GM21367 (cell line): ENCODE measurements at regions not wholly inside any gene's neighbourhood (a gene's known extent, or its start where the extent isn't known, plus 50 kb on each side); places are given as distances from the start of the nearest gene placed in this dataset.
A peak's percentile ranks its signal among the peaks of the same experiment; 100 is the strongest.
"Not testable (repeated sequence)": the region's sequence is repeated elsewhere in the genome, so short reads cannot be mapped to it uniquely, and the experiment has no call there.

ENCODE experiments used
- ATAC-seq: cut with Tn5 transposase; IDR thresholded peaks from one replicate; pipeline ENCODE4 v1.9.1; 2021; ENCODE audit not compliant: unreplicated experiment

DNA sequence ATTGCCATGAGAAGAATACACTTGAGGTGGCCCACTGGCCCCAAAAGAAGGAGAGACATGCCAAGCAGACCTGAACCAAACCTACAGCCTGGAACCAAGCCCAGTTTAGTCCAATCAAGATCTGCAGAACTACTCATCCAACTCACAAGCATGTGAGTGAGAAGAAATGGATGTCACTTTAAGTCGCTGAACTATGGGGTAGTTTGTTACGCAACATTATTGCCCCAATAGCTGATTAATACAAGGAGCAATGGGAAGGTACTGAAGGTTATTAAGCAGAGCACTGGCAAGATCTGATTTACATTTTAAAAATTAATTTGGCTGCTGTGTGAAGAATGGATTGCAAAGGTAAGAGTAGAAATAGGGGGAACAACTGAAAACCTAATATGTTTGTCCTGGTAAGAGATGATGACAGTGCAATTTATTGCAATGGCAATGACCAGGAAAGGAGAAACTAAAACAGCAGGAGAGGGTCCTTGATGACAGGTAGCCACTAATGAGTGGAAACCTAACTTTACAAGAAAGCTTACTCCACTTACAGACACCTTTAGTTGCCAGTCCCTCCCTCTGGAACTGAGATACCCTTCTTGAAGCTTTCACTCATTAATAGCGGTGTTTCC is 132.9 kb upstream of the GRIA1 start:
- ATAC-seq: no peak

DNA sequence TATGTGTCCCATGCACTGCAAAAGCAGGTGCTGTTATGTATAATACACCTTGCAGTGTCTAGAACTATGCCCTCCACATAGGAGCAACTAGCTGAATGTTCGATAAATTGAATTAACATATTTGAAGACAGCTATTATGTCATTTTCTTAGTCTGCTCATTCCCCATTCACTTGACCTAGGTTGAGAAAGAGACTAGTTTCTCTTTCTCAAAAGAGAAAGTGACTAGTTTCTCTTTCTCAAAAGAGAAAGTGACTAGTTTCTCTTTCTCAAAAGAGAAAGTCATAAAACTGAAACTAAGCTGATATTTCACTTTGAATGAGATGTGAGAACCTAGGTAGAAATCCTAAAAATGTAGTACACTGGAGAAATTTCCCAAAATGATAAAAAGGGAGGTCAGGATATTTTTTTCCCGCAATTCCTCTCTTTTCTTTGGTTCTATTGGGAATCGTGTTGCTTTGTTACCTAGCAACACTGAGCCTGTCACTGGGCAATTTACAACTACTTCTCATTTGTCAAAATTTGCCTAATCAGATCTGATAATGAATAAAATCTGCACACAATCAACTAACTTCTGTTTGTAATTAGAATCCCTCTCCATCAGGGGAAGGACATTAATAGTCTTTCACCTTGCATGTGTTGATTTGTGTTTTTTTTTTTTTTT is 132.0 kb upstream of the GRIA1 start:
- ATAC-seq: peak; percentile 89

DNA sequence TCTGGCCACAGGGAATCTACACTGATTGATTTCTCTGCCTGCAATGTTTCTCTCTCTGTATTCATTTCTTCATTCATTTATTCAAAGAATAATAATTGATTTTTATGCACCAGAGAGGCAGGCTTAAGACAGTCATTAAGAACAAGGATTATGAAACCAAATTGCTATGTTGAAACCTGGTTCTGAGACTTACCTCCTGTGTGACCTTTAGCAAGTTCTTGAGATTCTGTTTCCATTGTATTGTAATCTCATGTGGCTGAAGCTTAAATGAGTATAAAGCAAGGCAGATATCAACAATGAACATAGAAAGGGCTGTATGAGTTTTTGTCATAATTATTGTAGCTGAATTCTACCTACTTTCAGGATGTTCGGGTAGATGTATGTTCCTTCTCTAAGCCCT is 129.6 kb upstream of the GRIA1 start:
- ATAC-seq: no peak

DNA sequence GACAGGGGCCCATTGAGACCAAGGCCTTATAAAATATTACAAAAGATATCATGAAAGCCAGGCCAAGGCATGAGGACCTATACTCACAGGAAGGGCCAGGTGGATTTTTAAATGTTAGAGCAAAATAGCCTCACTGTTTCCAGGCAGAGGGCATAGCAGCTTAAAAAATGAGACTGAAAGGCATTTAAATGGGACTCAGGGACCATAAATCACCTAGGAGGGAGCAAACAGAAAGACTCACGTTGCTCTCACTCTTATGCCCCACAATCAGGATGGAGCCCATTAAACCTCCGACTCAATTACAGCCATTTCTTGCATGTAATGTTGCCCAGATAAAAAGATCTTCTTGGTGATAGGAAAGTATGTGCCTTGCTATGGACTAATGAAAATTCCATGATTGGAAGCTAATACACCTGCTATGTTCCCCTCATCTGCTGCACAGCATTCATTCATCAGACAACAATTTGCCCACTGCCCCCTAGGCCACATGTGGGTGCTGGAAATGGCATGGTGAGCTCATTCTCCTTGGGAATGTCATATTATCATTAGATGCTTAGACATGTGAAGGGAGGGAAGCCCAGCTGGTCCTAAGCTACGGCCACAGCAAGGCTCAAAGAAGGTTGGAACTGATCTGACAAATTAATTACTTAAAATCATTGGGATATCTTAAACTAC is 128.6 kb upstream of the GRIA1 start:
- ATAC-seq: no peak

DNA sequence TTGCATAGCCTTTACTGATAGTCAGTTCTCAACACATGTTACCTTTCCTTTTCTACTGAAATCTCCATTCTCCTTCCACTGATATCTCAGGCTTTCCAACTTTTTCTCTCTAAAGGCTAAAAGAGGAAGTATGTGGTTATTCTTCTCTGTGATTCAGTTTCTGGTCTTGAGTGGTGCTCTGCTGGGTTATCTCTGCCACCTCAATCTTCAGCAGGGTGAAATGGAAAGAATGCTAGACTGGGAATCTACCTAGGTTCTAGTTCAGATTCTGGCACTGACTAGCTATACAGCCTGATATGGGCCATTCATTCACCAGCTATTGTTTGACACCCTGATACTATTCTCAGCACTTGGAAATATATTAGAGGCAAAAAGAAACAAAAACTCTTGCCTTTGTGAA is 124.9 kb upstream of the GRIA1 start:
- ATAC-seq: peak; percentile 80

DNA sequence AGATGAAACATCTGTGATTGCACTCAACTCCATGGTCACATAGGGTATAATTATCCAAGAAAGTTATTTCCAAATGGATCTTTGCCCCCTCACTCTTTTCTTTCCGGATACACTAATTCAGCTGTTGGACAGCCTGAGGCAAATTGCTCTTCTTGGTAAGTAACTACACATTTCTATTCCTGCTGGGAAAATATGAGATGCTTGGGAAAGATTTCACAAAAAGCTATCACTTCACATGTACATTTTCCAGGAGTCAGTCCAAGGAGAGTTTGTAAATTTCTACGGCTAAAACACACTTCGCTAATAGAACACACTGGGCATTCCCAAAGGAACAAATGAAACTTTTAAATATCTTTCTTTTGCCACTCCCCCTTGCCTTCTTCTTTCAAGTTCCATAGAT is 123.0 kb upstream of the GRIA1 start:
- ATAC-seq: no peak

DNA sequence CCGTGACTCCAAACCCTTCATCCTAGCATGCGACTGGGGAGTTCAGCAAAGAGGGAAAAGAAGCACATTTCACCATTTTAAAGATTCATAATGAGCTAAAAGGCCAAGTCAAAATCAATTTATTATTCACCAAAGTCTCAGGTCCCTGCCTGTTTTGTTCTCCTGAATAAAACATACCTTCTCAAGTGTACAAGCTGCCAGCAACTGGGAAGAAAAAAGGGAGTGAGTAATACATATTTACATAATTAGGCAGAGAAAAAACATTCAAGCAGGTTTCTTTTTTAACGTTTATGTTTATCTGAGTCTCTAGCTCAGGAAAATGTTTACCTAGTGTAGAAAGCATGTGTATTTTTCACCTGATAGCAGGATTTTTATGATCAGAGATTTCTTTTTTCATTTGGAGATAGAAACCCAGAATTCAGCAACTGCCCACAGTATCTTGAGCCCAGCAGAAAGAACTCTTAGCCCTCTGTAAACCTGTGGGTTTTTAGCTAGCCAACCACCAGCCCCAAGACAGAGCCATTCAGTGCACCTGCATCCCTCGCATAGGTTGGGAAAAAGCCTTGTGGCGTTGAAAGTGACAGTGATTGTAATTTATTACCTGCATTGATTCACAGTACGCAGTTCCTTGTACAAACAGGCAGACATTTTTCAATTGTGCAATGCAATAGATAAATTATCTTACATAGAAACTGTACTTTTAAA is 117.9 kb upstream of the GRIA1 start:
- no peak for ATAC-seq

DNA sequence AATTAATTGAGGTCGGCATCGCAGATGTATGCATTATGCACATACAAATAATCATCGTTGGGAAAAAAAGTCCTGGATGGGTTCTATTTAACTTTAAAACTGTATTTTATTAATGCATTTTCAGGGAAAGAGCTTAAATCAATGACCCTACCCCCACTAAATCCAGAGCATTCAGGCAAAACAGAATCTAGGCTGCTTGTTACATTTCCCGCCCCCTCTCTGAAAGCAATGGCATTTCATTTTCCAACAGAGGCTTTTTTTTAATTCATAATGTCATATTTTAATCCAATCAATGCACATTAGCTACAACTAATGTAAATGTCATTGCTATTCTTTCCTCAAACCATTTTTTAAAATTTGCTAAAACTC is 117.4 kb upstream of the GRIA1 start:
- ATAC-seq: no peak

DNA sequence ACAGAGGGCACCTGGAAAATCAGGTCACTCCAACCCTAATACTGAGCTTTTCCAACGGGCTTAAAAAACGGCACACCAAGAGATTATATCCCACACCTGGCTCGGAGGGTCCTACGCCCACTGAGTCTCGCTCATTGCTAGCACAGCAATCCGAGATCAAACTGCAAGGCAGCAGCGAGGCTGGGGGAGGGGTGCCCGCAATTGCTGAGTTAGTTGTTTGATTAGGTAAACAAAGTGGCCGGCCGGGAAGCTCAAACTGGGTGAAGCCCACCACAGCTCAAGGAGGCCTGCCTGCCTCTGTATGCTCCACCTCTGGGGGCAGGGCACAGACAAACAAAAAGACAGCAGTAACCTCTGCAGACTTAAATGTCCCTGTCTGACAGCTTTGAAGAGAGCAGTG is 108.8 kb upstream of the GRIA1 start:
- not testable (repeated sequence) for ATAC-seq

DNA sequence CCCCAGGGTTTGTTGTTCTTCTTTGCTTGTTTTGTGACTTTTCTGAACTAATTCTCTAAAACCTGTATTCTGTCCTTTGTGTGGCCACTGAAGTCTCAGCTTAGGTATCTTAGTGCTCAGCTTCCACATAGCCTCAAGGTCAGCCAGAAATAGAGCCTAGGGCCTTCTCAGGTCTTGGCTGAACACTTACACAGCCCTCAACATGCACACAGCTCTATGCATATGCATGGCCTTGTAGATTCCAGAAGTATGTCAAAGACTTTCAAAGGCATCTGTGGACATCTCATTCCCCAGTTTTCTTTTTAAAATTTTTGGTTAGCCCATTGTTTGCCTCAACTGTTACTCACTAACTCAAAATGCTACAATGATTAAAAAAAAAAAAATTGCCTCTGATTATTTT is 99.9 kb upstream of the GRIA1 start:
- no peak for ATAC-seq

DNA sequence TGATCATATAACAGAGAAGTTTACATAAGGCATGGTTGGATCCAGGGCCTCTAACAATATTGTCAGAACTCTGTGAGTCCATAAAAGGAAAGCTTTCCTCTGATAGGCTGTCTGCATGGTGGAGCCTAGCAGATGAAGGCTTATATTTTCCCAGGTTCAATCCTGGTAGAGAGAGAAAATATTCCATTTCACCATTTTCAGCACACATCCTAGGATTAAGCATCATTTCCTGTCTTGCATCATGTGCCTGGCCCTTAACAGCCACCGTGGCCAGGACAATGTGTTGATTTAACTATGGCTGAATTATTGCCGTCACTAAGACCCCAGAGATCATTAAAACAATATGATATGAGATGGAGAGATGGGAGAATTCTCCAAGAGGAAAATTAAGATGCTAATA is 90.9 kb upstream of the GRIA1 start:
- ATAC-seq: no peak

DNA sequence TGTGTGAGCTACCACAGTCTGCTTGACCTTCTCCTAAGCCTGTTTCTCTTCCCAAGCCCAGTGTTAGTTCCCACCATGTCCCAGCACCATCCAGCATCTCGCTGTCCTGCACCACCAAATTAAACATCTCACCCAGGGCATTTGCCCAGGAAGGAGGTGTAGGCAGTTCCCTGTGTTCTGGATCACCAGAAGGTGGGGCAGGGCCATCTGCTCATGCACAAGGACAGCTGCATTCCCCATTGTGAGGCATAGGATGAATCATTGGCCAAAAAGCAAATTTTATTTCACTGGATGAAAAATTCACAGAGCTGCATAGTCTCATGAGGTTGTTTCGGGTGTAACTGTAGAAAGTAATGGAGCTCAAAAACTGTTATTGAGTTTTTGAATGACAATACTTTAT is 89.5 kb upstream of the GRIA1 start:
- ATAC-seq: no peak

DNA sequence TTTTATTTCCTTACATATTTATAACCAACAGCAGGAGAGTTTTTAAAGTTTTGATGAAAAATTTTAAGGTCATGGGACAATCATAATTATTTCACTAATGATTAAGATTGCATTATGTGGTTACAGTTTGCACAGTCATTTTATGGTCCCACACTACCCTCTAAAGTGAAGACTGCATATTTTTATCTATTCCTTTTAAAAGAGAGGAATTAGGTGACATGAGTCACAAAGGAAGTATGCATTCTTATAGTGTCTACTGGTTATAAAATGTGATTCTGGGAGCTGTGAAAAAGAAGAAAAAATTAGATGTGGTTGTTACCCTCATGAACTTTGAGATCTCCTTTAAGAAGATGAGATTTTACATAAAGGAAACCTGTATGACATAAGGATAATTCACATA is 87.9 kb upstream of the GRIA1 start:
- no peak for ATAC-seq

DNA sequence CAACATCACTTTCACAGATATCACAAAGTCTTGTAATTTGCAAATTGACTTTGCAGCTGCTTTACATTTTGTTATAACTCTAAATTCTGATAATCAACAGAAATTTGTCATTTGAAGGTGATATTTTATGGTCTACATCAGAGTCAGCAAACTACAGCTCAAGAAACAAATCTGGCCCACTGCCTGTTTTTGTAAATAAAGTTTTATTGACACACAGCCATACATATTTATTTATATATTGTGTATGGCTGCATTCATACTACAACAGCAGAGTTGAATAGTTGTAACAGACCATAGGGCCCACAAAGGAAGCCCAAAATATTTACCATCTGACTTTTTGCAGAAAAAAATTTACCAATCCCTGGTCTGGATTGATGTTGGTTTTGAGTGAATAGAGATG is 87.0 kb upstream of the GRIA1 start:
- ATAC-seq: no peak

DNA sequence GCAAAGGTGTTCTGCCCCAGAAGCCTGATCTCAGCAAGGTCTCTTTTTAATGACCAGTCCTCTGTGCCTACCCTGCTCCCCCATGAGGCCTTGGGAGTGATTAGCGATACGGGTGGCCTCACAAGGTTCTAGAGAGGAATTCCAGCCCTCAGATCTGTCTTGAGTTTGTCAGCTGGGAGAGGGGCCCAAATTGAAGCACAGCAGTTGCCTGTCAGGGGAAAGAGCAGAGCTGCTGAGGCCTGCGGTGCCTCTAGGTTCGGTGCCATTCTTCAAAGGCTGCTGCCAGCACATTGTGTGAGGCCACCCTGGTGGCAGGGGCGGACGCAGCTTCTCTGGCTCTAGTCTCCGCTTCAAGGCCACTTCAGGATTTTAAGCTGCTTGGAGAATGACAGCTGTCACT is 85.7 kb upstream of the GRIA1 start:
- ATAC-seq: no peak

DNA sequence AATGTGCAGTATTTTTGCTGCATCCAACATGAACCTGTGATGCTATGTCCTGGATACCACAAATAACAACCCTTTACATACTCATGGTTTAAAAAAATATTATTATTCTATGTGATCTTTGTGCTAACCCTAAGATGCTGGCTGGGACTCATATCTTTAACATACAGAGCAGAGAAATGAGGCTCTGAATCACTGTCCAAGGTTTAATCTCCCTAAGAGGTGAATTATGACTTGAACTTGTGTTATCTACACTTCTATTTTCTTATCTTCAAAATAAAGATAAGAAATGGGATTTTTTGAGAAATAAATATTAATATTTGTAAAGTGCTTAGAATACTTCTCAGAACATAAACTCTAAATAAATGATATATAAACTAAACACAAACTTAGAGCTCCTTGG is 68.8 kb upstream of the GRIA1 start:
- ATAC-seq: no peak

DNA sequence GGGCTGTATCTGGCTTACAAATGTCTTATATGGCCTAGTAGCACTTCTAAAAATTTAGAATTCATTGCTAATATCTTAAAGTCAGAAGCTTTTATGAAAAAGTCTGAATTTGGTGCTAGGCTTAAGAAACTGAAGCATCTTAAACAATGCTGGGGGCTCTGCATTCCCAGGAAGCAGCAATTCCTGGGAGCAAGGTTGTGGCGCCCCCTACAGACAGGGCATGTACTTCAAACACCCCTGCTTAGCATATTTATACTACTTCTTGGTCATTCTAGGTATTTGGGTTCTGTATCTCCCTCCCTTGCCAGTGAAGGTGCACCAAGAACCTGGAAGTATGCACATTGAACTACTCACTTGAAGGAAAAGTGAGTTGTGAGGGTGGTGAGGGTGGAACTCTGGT is 64.6 kb upstream of the GRIA1 start:
- no peak for ATAC-seq

DNA sequence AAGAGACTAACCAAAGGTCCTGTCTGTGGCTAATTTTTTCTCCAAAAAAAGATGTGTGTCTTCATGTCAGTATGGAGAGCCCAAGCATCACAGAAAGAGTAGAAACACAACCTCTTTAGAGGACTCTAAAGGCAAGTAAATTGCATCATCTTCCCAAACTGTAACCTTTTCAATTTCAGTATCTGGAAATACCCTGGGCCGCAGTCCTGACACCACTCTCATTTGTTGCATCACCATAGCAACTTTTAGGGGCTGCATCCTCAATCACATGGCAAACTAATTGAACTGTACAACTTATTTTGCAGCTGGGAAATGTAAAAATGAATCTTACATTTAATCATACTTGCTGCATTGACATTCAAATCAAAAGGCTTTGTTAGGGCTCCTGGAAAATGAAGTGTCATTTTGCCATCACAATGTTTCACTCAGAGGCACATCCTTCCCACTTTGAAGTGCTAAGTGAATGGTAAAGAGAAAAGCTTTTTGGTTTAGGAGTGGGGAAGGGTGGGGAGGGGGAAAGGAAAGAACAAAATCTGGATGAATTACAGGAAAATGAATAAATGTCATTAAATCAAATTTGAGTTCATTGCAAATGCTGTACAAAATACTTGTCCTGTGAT is 60.6 kb upstream of the GRIA1 start:
- ATAC-seq: peak; percentile 66

DNA sequence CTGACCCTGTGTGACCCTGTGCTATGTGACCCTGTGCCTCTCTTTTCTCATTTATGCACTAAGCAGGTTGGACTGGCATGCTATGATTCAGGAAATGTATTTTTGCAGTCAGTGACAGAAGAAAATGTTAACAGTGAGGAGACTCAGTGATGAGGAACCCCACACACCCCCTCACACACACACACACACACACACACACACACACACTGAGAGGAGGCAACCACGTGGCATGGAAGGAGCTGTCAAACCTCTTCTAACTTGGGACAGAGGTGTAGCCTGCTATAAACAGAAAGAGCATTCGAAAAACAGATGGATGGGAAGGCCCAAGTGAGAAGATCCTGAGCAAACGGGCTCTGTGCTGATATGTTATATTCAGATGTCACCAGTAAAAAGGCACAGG is 57.9 kb upstream of the GRIA1 start:
- ATAC-seq: no peak

DNA sequence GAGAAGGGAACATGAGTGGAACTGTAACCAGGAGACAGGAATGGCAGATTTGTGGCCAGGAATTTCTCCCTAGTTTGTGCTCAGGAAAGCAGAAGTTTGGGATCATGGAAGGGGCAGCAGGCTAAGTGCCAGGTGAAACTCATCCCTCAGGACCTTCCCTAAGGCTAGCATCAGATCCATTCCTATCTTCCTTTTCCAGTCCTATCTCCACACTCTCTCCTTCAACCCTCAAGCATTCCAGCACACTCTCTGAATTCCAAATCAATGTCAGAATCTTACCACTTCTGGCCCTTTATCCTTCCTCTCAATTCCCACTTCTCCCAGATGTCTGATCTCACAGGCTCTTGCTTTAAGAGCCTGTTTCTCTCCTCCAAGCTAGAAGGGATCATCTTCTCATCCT is 53.2 kb upstream of the GRIA1 start:
- no peak for ATAC-seq

DNA sequence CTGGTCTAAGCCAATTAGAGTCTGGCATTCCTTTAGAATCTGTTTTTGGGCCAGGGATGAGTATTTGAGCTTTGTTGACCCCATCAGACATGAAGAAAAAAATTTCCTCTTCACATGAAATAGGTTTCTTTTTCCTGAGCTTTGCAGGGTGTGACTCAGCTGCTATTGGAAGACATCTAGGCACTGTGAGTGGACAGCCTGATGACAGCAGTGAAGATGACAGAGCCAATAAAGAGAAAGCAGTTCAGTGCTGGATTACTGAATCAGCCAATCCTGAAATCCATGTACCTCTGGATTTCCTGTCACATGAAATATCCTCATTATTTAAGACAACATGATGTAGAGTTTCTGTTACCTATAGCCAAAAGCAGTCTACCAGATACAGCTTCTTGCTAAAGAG is 51.3 kb upstream of the GRIA1 start:
- no peak for ATAC-seq
